Fibroblast of villous mesenchyme (primary cell): ENCODE measurements at regions not wholly inside any gene's neighbourhood (a gene's known extent, or its start where the extent isn't known, plus 50 kb on each side); places are given as distances from the start of the nearest gene placed in this dataset.

ENCODE experiments used
- DNase-seq: peaks from one replicate; pipeline ENCODE4 v3.0.0-alpha.2; 2010; ENCODE audit warnings: low read depth
- H3K4me3 ChIP-seq: 2 replicates; pipeline ENCODE4 v1.5.1; 2011; ENCODE audit warnings: low read depth, mild to moderate bottlenecking, low read length
- TF ChIP-seq, protein P1 (sequence below): IDR thresholded peaks from 2 replicates; pipeline ENCODE4 v1.5.1; 2012; ENCODE audit warnings: low read depth, mild to moderate bottlenecking, low read length; ENCODE audit not compliant: insufficient read depth

DNA sequence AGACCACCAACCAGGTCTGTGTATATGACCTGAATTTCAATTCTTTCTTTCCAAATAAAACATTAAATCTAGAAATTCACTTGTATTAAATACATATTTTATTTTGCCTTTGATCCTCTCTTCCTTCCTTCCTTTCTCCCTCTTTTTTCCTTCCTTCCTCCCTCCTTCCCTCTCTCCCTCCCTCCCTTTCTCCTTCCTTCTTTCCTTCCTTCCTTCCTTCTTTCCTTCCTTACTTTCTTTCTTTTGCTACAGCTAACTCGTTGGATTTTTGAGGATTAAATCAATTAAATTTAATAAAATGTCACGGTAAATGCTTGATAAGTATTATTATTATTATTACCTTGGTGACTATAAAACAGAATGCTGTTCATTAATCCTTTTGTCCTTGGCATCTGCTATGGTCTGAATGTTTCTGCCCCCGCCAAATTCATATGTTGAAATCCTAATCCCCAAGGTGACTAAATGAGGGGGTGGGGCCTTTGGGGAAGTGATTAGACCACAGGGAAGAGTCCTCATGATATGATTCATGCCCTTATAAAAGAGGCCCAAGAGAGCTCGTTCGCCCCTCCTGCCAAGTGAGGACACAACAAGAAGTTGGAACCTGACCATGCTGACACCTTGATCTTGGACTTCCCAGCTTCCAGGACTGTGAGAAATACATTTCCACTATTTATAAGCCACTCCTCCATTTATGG, 67.6 kb upstream of the BTBD3 start:
- H3K4me3 ChIP-seq: no peak overlapping the region
- peak; percentile 46 for DNase-seq
- TF ChIP-seq, protein P1, sequence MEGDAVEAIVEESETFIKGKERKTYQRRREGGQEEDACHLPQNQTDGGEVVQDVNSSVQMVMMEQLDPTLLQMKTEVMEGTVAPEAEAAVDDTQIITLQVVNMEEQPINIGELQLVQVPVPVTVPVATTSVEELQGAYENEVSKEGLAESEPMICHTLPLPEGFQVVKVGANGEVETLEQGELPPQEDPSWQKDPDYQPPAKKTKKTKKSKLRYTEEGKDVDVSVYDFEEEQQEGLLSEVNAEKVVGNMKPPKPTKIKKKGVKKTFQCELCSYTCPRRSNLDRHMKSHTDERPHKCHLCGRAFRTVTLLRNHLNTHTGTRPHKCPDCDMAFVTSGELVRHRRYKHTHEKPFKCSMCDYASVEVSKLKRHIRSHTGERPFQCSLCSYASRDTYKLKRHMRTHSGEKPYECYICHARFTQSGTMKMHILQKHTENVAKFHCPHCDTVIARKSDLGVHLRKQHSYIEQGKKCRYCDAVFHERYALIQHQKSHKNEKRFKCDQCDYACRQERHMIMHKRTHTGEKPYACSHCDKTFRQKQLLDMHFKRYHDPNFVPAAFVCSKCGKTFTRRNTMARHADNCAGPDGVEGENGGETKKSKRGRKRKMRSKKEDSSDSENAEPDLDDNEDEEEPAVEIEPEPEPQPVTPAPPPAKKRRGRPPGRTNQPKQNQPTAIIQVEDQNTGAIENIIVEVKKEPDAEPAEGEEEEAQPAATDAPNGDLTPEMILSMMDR: no peak

DNA sequence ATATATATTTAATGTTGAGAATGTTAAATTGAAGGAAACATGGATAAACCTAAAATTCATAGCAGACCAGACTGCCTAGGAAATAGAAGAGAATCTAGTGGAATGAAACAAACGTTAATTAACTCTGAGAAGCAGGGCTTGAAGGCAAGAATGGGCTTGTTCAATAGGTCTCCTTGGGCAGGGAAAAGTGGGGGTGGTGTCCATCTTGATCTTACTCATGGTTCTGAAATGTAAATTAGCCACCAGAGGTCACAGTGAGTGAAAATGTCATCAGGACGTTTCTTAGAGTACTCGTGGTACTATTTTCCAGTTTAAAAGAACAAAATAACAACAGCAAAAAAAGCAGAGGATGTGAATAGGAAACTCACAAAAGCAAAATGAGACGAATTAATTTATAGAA, 66.8 kb upstream of the BTBD3 start:
- peak; percentile 52 for DNase-seq
- TF ChIP-seq, protein P1: no peak

DNA sequence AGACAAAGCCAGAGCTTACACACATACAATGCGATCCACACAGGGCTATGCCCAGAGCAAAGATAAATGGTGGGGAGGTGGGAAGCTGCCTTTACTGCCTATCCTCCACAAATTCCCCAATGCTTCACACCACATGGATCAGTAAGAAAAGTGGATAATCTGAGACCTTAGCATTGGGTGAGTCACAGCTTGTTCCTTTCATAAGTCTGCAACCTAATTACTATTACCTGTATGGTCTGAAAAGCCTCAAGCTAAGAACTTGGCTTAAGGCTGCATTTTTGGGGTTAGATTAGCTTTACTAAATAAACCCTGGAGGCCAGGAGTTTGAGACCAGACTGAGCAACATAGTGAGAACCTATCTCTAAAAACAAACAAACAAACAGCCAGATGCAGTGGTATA, 66.0 kb upstream of the BTBD3 start:
- H3K4me3 ChIP-seq: no peak overlapping the region
- no peak for DNase-seq
- TF ChIP-seq, protein P1: no peak

More for the DNA sequence above, 66.8 kb upstream of the BTBD3 start:
- no peak overlapping the region for H3K4me3 ChIP-seq

DNA sequence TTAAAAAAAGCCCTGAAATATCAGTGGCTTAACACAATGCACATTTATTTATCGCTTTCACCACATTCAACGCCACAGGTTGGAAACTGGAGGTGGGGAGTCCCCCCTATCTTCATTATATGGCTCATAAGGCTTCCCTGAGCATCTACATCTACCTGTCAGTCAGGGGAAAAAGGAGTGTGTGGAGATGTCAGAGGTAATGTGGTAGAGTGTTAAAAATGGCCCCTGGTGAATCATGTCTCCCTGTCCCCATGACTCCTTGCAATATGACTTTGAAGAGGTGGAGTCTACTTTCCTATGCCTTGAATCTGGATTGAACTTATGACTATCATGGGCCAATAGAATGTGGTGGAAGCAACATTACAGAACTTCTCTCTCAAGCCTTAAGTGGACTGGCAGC, 65.5 kb upstream of the BTBD3 start:
- TF ChIP-seq, protein P1: no peak
- DNase-seq: no peak
- no peak overlapping the region for H3K4me3 ChIP-seq

DNA sequence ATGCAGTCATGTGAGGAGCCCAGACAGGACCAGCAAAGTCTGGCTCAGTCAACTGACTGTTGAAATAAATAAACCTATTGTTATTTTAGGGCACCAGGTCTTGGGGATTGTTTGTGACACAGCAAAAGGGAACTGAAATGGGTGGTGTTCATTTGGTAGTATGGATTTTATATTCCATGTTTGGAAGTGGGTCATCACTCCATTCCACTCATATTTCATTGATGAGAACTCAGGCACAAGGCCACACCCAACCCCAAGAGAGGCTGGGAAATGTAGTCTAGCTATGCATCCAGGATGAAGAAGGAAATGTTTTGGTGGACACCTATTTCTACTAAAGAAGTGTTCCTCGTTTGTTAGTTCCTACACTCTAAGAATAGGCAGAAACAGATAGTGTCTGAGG, 64.9 kb upstream of the BTBD3 start:
- DNase-seq: no peak
- H3K4me3 ChIP-seq: no peak overlapping the region
- TF ChIP-seq, protein P1: no peak

DNA sequence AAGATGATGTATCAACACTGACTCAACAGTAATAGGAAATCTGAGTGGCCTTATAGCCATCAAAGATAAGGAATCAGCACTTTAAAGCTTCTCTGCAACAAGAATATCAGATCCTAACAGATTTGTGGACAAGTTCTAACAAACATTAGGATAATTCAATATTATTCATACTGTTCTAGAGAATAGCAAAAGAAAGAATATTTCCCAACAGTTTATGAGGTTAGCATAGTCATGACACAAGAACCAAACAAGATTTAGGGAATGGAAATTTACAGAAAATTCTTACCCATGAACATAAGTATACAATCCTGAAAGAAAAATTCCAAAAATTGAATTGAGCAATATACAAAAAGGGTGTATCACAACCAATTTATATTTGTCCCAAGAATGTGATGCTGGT, 64.3 kb upstream of the BTBD3 start:
- H3K4me3 ChIP-seq: no peak overlapping the region
- TF ChIP-seq, protein P1: no peak
- peak; percentile 63 for DNase-seq

DNA sequence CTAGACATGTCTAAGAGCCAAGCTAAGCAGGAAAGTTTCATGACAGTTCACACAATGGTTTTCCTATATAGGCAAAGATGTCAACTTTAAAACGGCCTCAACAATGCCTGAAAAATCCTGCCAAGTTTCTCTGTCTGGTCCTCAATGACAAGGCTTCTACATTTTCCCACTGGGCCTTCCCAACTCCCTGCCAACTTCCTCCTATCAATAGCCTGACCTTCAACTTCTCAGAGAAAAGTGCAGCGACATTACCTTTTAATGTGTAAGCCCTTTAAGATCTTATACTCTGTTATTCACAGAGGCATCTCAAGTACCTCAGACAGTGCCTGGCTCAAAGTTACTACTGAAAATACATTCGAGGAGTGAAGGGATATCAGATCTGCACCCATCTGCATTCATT, 56.2 kb upstream of the BTBD3 start:
- TF ChIP-seq, protein P1: no peak
- DNase-seq: no peak
- no peak overlapping the region for H3K4me3 ChIP-seq
